Loucy (cell line): ENCODE measurements at regions not wholly inside any gene's neighbourhood (a gene's known extent, or its start where the extent isn't known, plus 50 kb on each side); places are given as distances from the start of the nearest gene placed in this dataset.

Source experiments
- CTCF ChIP-seq: fragments of 200-600 bp; sonication (generic); conservative IDR thresholded peaks from 2 replicates; pipeline ENCODE4 v1.5.1; 2014; ENCODE audit warnings: mild to moderate bottlenecking, antibody characterized with exemption, low read length
- EZH2phosphoT487 ChIP-seq: fragments of 200-600 bp; IDR thresholded peaks from 2 replicates; pipeline ENCODE4 v1.6.1; 2018; ENCODE audit warnings: antibody characterized with exemption, mild to moderate bottlenecking, moderate library complexity, borderline replicate concordance

GRCh38 chr18:76564117-76564516, 69.1 kb upstream of the ZNF516 start:
- TF ChIP-seq CTCF (no peak), EZH2phosphoT487 (no peak)
